Osteoblast (primary cell): ENCODE measurements at regions not wholly inside any gene's neighbourhood (a gene's known extent, or its start where the extent isn't known, plus 50 kb on each side); places are given as distances from the start of the nearest gene placed in this dataset.

Experiments
- DNase-seq: peaks from one replicate; pipeline ENCODE4 v3.0.0; 2011; ENCODE audit warnings: low spot score, mixed read lengths; ENCODE audit not compliant: insufficient read length; ENCODE audit errors: missing footprints
- H2AFZ ChIP-seq: 2 replicates; pipeline ENCODE4 v1.6.0; 2011; ENCODE audit warnings: mild to moderate bottlenecking, low read length
- H3K27ac ChIP-seq: 2 replicates; pipeline ENCODE4 v1.5.1; 2011; ENCODE audit warnings: mild to moderate bottlenecking, low read depth, low read length, moderate library complexity
- H3K27me3 ChIP-seq: 2 replicates; pipeline ENCODE4 v1.6.0; 2012; ENCODE audit warnings: mild to moderate bottlenecking, control low read depth, inconsistent platforms, low read length, moderate library complexity; ENCODE audit not compliant: insufficient read depth
- H3K36me3 ChIP-seq: 2 replicates; pipeline ENCODE4 v1.5.1; 2011; ENCODE audit warnings: mild to moderate bottlenecking, low read length, control low read depth, moderate library complexity; ENCODE audit not compliant: insufficient read depth
- H3K4me1 ChIP-seq: 2 replicates; pipeline ENCODE4 v1.5.1; 2011; ENCODE audit warnings: mild to moderate bottlenecking, low read length, control low read depth, moderate library complexity; ENCODE audit not compliant: insufficient read depth
- H3K4me2 ChIP-seq: 2 replicates; pipeline ENCODE4 v1.6.0; 2011; ENCODE audit warnings: mild to moderate bottlenecking, low read length; ENCODE audit not compliant: insufficient read depth
- H3K4me3 ChIP-seq: fragments of 200-600 bp; sonication (generic); 3 replicates; pipeline ENCODE4 v1.5.1; 2012; ENCODE audit warnings: mild to moderate bottlenecking, low read length, inconsistent platforms; ENCODE audit not compliant: insufficient read depth
- H3K79me2 ChIP-seq: 2 replicates; pipeline ENCODE4 v1.6.0; 2012; ENCODE audit warnings: mild to moderate bottlenecking, low read length, control low read depth, inconsistent platforms; ENCODE audit not compliant: insufficient read depth
- H3K9me3 ChIP-seq: 2 replicates; pipeline ENCODE4 v1.5.1; 2011; ENCODE audit warnings: low read depth, low read length, control low read depth
- H4K20me1 ChIP-seq: 2 replicates; pipeline ENCODE4 v1.6.0; 2012; ENCODE audit warnings: mild to moderate bottlenecking, low read length, control low read depth; ENCODE audit not compliant: insufficient read depth
- TF ChIP-seq, protein P1 (sequence below): IDR thresholded peaks from 2 replicates; pipeline ENCODE4 v1.5.1; 2011; ENCODE audit warnings: mild to moderate bottlenecking, low read depth, low read length, moderate library complexity; ENCODE audit errors: extremely low read depth

DNA sequence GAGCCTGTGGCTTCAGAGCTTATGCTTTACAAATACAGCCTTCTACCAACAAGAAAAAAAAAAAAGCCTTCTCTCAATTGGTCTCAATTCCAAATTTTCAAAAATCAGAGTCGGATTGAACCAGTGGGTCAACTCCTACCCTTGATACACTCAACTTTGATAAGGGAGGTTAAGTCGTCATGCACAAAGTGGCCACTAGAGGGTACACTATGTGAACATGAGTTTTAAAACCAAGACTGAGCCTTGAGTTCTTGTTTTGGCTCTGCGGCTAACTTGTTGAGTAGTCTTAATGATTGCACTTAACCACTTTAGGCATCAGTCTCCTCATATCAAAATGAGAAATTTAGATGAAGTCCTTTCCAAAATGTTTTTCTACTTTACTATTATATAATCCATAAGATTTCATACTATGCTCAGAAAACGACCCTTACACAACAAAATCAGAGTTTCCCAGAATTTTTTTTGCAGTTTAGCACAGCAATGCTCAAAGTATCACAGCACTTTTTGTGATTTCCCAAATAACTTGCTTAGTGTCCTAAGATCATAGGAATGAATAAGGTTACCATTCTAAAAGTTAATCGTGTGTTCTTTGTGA lies 92.9 kb upstream of the MTAP start:
- Histone ChIP-seq H3K27me3 (no peaks in the 10 kb centered on the region), H3K4me2 (no peak overlapping the region), H3K4me1 (peaks cover 20% of the 10 kb centered on the region), H3K9me3 (no peaks in the 10 kb centered on the region), H2AFZ (no peak overlapping the region), H3K36me3 (no peaks in the 10 kb centered on the region), H3K4me3 (no peak overlapping the region), H4K20me1 (no peaks in the 10 kb centered on the region), H3K79me2 (no peaks in the 10 kb centered on the region), H3K27ac (no peak overlapping the region)
- DNase-seq = no peak
- TF ChIP-seq, protein P1, sequence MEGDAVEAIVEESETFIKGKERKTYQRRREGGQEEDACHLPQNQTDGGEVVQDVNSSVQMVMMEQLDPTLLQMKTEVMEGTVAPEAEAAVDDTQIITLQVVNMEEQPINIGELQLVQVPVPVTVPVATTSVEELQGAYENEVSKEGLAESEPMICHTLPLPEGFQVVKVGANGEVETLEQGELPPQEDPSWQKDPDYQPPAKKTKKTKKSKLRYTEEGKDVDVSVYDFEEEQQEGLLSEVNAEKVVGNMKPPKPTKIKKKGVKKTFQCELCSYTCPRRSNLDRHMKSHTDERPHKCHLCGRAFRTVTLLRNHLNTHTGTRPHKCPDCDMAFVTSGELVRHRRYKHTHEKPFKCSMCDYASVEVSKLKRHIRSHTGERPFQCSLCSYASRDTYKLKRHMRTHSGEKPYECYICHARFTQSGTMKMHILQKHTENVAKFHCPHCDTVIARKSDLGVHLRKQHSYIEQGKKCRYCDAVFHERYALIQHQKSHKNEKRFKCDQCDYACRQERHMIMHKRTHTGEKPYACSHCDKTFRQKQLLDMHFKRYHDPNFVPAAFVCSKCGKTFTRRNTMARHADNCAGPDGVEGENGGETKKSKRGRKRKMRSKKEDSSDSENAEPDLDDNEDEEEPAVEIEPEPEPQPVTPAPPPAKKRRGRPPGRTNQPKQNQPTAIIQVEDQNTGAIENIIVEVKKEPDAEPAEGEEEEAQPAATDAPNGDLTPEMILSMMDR = peak; percentile 79

DNA sequence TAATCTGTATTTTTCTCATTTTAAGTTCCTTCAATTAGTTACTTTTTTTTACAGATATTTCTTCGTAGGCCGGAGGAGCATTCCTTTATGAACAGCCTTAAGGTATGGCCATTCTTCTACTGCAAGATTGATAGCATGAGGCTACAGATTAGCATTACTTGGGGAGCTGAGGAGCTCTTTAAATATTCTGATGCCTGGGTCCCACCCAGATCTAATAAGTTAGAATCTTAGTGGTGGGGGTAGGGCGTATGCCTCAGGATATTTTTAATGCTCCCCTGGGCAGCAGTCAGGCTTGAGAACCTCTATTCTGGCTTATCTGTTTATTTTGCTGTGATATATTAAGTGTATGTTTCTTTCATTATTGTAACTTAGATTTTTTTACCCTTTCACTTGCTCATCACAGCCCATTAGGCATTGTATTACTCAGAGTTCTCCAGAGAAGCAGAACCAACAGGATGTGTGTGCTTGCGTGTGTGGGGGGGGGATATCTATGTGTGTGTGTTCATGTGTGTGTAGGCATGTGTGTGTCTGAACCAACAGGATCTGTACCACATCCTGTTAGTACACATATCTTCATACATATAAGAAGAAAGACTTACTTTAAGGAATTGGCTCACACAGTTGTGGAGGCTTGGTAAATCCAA lies 91.8 kb upstream of the MTAP start:
- peaks cover 20% of the 10 kb centered on the region for H3K4me1 ChIP-seq
- H4K20me1 ChIP-seq = no peaks in the 10 kb centered on the region
- H3K79me2 ChIP-seq = no peaks in the 10 kb centered on the region
- H3K27ac ChIP-seq = peak overlapping the region; percentile 45
- no peak overlapping the region for H2AFZ ChIP-seq
- H3K9me3 ChIP-seq = no peaks in the 10 kb centered on the region
- no peak overlapping the region for H3K4me2 ChIP-seq
- no peak overlapping the region for H3K4me3 ChIP-seq
- no peaks in the 10 kb centered on the region for H3K27me3 ChIP-seq
- no peaks in the 10 kb centered on the region for H3K36me3 ChIP-seq
- no peak for DNase-seq
- TF ChIP-seq, protein P1 = no peak

DNA sequence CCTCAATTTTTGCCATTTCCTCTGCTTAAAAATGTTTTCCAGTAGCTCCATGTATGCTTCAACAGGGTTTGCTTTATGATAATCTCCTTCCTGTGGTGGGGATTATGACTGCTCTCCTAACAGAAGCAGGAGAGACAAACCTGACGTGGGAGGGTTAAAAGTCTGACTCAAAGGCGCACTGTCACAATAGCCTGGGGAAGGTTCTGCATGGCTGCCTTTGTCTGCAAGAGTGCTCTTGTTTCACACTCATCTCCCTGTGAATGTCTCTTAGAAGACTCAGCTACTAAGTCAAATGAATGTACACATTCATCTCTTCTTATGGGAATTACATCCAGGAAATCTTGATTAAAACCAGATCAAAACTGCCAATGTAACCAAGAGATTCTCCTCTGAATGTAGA lies 90.9 kb upstream of the MTAP start:
- Histone ChIP-seq H3K9me3 (no peaks in the 10 kb centered on the region), H3K4me3 (no peak overlapping the region), H2AFZ (peak overlapping the region; percentile 39), H4K20me1 (no peaks in the 10 kb centered on the region), H3K4me1 (peaks cover 20% of the 10 kb centered on the region), H3K36me3 (no peaks in the 10 kb centered on the region), H3K4me2 (peak overlapping the region; percentile 4), H3K27me3 (no peaks in the 10 kb centered on the region), H3K27ac (no peak overlapping the region), H3K79me2 (no peaks in the 10 kb centered on the region)
- TF ChIP-seq, protein P1 = no peak
- no peak for DNase-seq

DNA sequence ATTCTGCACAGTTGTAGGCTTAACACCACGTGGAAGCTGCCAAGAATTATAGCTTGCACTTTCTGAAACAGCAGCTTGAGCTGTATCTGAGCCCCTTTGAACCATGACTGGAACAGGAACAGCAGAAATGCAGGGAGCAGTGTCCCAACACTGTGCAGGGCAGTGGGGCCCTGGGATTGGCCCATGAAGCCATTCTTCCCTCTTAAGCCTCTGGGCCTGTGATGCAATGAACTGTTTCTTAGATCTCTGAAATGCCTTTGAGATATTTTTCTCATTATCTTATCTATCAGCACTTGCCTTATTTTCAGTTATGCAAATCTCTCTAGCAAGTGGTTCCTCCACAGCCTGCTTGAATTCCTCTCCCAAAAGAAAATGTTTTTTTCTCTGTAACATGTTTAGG lies 87.0 kb upstream of the MTAP start:
- no peaks in the 10 kb centered on the region for H3K79me2 ChIP-seq

More for the DNA sequence above, 87.0 kb upstream of the MTAP start:
- TF ChIP-seq, protein P1 = no peak
- no peak for DNase-seq
- Histone ChIP-seq H3K4me2 (no peak overlapping the region), H3K4me3 (no peak overlapping the region), H3K27me3 (no peaks in the 10 kb centered on the region), H3K36me3 (no peaks in the 10 kb centered on the region), H3K4me1 (peaks cover 11% of the 10 kb centered on the region), H3K9me3 (no peaks in the 10 kb centered on the region), H3K27ac (no peak overlapping the region), H2AFZ (no peak overlapping the region), H4K20me1 (no peaks in the 10 kb centered on the region)
